IMR-90 (cell line): ENCODE measurements at regions not wholly inside any gene's neighbourhood (a gene's known extent, or its start where the extent isn't known, plus 50 kb on each side); places are given as distances from the start of the nearest gene placed in this dataset.

Experiments used
- POLR2A ChIP-seq: IDR thresholded peaks from 2 replicates; pipeline ENCODE4 v1.6.1; 2012; ENCODE audit warnings: mild to moderate bottlenecking, low read depth, low read length
- RCOR1 ChIP-seq: IDR thresholded peaks from 2 replicates; pipeline ENCODE4 v1.6.1; 2012; ENCODE audit warnings: mild to moderate bottlenecking, low read length, improper control_type of control experiment; ENCODE audit not compliant: insufficient replicate concordance
- TF ChIP-seq, protein P1 (sequence below): fragments of 150-350 bp; IDR thresholded peaks from 2 replicates; pipeline ENCODE4 v1.6.1; 2017; ENCODE audit warnings: mild to moderate bottlenecking, antibody characterized with exemption, low read length, low read depth

DNA sequence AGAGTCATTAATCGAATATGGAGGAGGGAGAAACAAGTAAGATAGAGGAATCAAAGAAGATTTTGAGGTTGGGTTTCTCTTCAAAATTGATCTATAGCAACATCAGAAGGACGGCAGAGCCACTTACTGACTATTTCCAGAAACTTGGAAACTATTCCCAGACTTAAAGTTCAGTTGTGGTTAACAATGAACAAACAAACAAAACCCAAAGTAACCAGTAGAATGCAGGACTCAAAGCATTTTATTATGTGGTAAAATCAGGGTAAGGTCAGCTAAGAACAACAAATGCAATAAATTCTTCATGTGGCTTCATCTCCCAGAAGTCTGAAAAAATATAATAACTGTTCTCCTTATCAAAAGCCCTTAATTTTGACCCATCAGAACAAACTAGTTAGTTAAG lies 54.9 kb upstream of the OSMR start:
- no peak for TF ChIP-seq POLR2A
- TF ChIP-seq, protein P1, sequence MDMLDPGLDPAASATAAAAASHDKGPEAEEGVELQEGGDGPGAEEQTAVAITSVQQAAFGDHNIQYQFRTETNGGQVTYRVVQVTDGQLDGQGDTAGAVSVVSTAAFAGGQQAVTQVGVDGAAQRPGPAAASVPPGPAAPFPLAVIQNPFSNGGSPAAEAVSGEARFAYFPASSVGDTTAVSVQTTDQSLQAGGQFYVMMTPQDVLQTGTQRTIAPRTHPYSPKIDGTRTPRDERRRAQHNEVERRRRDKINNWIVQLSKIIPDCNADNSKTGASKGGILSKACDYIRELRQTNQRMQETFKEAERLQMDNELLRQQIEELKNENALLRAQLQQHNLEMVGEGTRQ, result no peak
- no peak for TF ChIP-seq RCOR1
